Neuron (in vitro differentiated cells): ENCODE measurements at regions not wholly inside any gene's neighbourhood (a gene's known extent, or its start where the extent isn't known, plus 50 kb on each side); places are given as distances from the start of the nearest gene placed in this dataset.
"Not testable (repeated sequence)": the region's sequence is repeated elsewhere in the genome, so short reads cannot be mapped to it uniquely, and the experiment has no call there.

Experiments
- H2AFZ ChIP-seq: one replicate; pipeline ENCODE4 v1.6.1; 2013; ENCODE audit warnings: low read depth, mild to moderate bottlenecking, inconsistent platforms, low read length, moderate library complexity
- H3K27me3 ChIP-seq: one replicate; pipeline ENCODE4 v1.6.1; 2013; ENCODE audit warnings: low read length; ENCODE audit not compliant: insufficient read depth
- H3K36me3 ChIP-seq: one replicate; pipeline ENCODE4 v1.6.1; 2013; ENCODE audit warnings: low read length; ENCODE audit not compliant: insufficient read depth
- H3K4me1 ChIP-seq: one replicate; pipeline ENCODE4 v1.6.1; 2013; ENCODE audit warnings: low read length; ENCODE audit not compliant: insufficient read depth
- H3K4me3 ChIP-seq: 2 replicates; pipeline ENCODE4 v1.5.1; 2013; ENCODE audit warnings: mild to moderate bottlenecking, low read length, moderate library complexity
- H3K9me3 ChIP-seq: one replicate; pipeline ENCODE4 v1.6.1; 2013; ENCODE audit warnings: low read length

DNA sequence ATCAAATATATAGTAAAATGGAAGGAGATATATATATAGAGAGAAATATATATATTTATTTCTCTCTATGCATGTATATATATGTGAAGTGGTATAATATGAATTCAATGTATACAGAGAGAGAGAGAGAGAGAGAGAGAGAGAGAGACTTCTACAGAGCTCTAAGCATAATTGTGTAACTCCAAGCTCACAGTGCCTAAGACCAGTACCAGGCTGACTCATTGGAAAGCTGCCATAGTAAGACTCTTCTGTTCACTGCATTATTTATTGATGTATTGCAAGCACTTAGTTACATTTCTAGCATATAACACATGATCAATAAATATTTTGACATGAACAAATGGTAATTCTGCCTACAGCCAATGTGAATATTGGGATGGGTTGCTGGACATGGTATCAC, 1734.7 kb downstream of the SLITRK1 start:
- Histone ChIP-seq H3K4me3 (no peak overlapping the region), H3K4me1 (no peaks in the 10 kb centered on the region), H3K9me3 (no peaks in the 10 kb centered on the region), H2AFZ (no peak overlapping the region), H3K27me3 (no peaks in the 10 kb centered on the region), H3K36me3 (no peaks in the 10 kb centered on the region)

DNA sequence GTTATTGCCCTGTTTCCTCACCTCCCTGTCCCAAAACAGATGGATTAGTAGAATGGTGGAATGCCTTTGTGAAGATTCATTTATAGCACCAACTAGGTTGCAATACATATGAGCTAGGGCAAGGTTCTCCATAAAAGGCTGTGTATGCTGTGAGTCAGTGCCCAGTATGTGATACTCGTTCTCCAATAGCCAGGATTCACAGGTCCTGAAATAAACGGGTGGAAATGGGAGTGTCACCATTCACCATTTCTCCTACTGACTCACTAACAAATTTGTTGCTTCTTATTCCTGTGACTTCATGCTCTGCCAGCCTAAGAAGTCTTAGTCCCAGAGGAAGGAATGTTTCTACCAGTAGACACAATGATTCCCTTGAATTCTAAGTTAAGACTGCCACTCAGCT, 1745.4 kb downstream of the SLITRK1 start:
- H3K9me3 ChIP-seq: no peaks in the 10 kb centered on the region
- no peaks in the 10 kb centered on the region for H3K36me3 ChIP-seq
- H3K4me3 ChIP-seq: no peak overlapping the region
- H3K4me1 ChIP-seq: no peaks in the 10 kb centered on the region
- no peaks in the 10 kb centered on the region for H3K27me3 ChIP-seq
- H2AFZ ChIP-seq: no peak overlapping the region

- Histone ChIP-seq H2AFZ (no peak overlapping the region), H3K9me3 (no peaks in the 10 kb centered on the region), H3K36me3 (no peaks in the 10 kb centered on the region)
Measured at GRCh38 chr13:82129281-82129680, 1753.0 kb downstream of the SLITRK1 start.

DNA sequence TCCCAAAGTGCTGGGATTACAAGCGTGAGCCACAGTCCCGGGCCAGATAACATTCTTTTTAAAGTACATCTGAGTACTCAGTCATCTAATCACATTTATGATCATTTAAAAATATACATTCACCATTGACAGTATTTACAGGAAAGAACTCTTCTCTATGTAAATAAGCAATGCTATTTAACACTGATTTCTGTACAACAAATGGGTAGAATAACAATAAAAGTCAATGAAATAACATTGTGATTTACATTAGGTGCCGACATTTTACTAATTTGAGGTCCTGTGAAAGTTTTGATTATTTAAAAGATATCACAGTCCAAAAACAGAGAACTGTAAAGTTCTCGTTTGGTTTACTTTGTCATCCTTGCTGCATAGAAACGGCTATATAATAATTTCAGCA, 1763.7 kb downstream of the SLITRK1 start:
- no peaks in the 10 kb centered on the region for H3K36me3 ChIP-seq
- no peaks in the 10 kb centered on the region for H3K4me1 ChIP-seq
- no peak overlapping the region for H3K4me3 ChIP-seq
- H3K27me3 ChIP-seq: no peaks in the 10 kb centered on the region
- no peak overlapping the region for H2AFZ ChIP-seq
- no peaks in the 10 kb centered on the region for H3K9me3 ChIP-seq

More at GRCh38 chr13:82129281-82129680, 1753.0 kb downstream of the SLITRK1 start:
- no peak overlapping the region for H3K4me3 ChIP-seq
- H3K27me3 ChIP-seq: no peaks in the 10 kb centered on the region
- H3K4me1 ChIP-seq: no peaks in the 10 kb centered on the region

GRCh38 chr13:82116422-82116989, 1765.8 kb downstream of the SLITRK1 start:
- no peaks in the 10 kb centered on the region for H3K27me3 ChIP-seq
- H2AFZ ChIP-seq: no peak overlapping the region
- no peaks in the 10 kb centered on the region for H3K4me1 ChIP-seq
- H3K9me3 ChIP-seq: no peaks in the 10 kb centered on the region
- no peaks in the 10 kb centered on the region for H3K36me3 ChIP-seq
- H3K4me3 ChIP-seq: no peak overlapping the region

DNA sequence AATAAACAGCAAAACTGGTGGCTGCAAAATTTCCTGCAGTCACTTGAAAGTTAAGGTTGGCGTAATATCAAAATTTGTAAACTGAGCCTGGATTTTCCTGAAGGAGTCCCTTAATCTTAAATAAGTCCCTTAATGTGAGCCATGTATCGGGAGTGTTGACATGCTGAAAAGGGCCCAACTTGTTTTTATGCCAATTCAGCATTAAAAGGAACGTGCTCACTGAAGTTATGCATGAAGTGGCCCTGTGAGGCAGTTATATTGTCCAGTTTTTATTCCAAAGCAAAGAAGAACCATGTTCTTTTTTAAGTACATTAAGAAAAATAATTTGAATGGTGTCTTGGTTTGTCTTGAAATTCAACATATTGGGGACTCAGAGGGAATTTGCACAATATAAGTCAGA, 1766.9 kb downstream of the SLITRK1 start:
- H3K36me3 ChIP-seq: no peaks in the 10 kb centered on the region
- H3K9me3 ChIP-seq: no peaks in the 10 kb centered on the region
- H3K4me1 ChIP-seq: no peaks in the 10 kb centered on the region
- H3K4me3 ChIP-seq: no peak overlapping the region
- H3K27me3 ChIP-seq: no peaks in the 10 kb centered on the region
- H2AFZ ChIP-seq: no peak overlapping the region

- Histone ChIP-seq H3K4me1 (no peaks in the 10 kb centered on the region), H3K4me3 (no peak overlapping the region), H3K9me3 (no peaks in the 10 kb centered on the region), H2AFZ (no peak overlapping the region), H3K27me3 (no peaks in the 10 kb centered on the region), H3K36me3 (no peaks in the 10 kb centered on the region)
Measured at GRCh38 chr13:82096256-82096655, 1755.3 kb upstream of the SPRY2 start.

DNA sequence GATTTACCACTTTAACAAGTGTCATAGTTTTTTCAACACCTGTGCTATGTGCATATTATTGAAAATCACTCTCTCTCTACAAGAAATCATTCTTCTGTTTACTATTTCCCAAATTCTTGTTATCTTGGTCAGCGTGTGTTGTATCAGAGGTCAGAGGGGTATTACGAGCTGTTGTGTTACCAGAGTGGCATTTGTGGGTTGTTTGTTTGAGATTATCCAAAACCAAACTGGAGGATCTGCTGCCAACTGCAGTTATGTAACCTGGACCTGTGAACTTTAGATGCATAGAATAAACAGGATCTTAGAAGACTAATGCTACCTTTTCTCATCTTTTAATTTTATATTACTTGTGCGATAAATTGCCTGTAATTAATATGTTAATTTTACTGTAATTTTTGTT, 1751.4 kb upstream of the SPRY2 start:
- H3K4me1 ChIP-seq: no peaks in the 10 kb centered on the region
- no peaks in the 10 kb centered on the region for H3K9me3 ChIP-seq
- H3K4me3 ChIP-seq: no peak overlapping the region
- no peaks in the 10 kb centered on the region for H3K36me3 ChIP-seq
- H3K27me3 ChIP-seq: no peaks in the 10 kb centered on the region
- H2AFZ ChIP-seq: no peak overlapping the region

- no peaks in the 10 kb centered on the region for H3K9me3 ChIP-seq
Measured at GRCh38 chr13:82088781-82089180, 1747.9 kb upstream of the SPRY2 start.

DNA sequence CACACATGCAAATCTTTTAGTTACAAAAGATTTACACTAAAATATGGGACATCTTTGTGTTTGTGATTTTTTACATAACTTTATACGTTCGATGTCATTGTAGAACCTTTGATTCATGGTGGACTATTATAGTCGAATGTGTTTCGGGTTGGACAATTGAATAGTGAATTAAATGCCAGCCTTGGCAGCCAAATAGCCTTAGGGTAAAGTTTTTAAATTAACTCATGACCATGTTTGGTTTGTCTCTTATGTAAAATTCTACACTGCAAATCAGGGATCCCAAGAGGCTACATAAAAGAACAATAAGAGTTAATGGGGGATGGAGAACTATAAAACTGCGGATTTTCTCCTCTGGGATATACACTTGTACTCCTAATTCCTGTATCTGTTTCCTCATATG, 1735.6 kb upstream of the SPRY2 start:
- Histone ChIP-seq H3K4me3 (no peak overlapping the region), H3K36me3 (no peaks in the 10 kb centered on the region), H3K4me1 (no peaks in the 10 kb centered on the region), H2AFZ (no peak overlapping the region), H3K9me3 (no peaks in the 10 kb centered on the region), H3K27me3 (no peaks in the 10 kb centered on the region)

More at GRCh38 chr13:82088781-82089180, 1747.9 kb upstream of the SPRY2 start:
- no peak overlapping the region for H2AFZ ChIP-seq
- H3K4me1 ChIP-seq: no peaks in the 10 kb centered on the region
- H3K36me3 ChIP-seq: no peaks in the 10 kb centered on the region
- no peak overlapping the region for H3K4me3 ChIP-seq
- no peaks in the 10 kb centered on the region for H3K27me3 ChIP-seq

GRCh38 chr13:82070416-82070815, 1729.5 kb upstream of the SPRY2 start:
- no peak overlapping the region for H3K4me3 ChIP-seq
- H2AFZ ChIP-seq: no peak overlapping the region
- H3K36me3 ChIP-seq: no peaks in the 10 kb centered on the region
- H3K4me1 ChIP-seq: no peaks in the 10 kb centered on the region
- H3K9me3 ChIP-seq: no peaks in the 10 kb centered on the region
- no peaks in the 10 kb centered on the region for H3K27me3 ChIP-seq

DNA sequence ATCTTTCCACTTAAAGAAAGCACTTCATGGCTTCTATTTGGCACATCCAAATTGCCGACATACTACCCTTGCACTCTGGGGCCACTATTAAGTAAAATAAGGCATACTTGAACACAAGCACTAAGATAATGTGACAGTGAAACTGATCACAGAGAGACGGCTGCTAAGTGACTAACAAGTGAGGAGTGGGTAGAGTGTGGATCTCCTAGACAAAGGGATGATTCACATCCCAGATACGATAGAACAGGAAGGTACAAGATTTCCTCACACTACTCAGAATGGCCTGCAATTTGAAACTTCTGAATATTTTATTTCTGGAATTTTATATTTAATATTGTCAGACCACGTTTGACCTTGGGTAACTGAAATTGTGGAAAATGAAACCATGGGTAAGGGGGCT, 1721.8 kb upstream of the SPRY2 start:
- H3K4me1 ChIP-seq: no peaks in the 10 kb centered on the region
- H3K36me3 ChIP-seq: no peaks in the 10 kb centered on the region
- H3K9me3 ChIP-seq: no peaks in the 10 kb centered on the region
- no peaks in the 10 kb centered on the region for H3K27me3 ChIP-seq
- H3K4me3 ChIP-seq: no peak overlapping the region
- no peak overlapping the region for H2AFZ ChIP-seq

DNA sequence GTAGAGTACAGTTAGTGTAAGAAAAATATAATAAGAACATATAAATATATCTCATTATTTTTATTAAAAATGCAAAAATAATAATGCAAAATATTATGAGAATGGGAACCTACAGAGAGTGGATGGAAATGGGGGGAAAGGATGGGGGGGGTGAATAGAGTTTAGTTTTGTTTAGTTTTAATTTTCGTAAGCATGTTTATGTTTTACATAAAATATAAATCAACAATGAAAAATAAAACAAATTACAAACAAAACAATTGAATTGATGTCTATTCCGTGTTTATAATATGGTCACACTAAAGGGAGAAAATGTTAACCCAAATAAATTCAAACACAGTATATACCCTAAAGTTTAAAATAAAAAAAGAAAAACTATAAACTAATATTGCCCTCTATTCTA, 1717.4 kb upstream of the SPRY2 start:
- Histone ChIP-seq H3K36me3 (no peaks in the 10 kb centered on the region), H3K27me3 (no peaks in the 10 kb centered on the region), H3K9me3 (no peaks in the 10 kb centered on the region), H2AFZ (no peak overlapping the region), H3K4me1 (no peaks in the 10 kb centered on the region), H3K4me3 (no peak overlapping the region)

GRCh38 chr13:82045316-82045715, 1704.4 kb upstream of the SPRY2 start:
- not testable (repeated sequence) for H3K27me3 ChIP-seq, H3K4me1 ChIP-seq, H3K9me3 ChIP-seq, H3K4me3 ChIP-seq, H2AFZ ChIP-seq, H3K36me3 ChIP-seq
